Esophagus squamous epithelium (tissue), 5 donors: ENCODE measurements at regions not wholly inside any gene's neighbourhood (a gene's known extent, or its start where the extent isn't known, plus 50 kb on each side); places are given as distances from the start of the nearest gene placed in this dataset.
"Not testable (repeated sequence)": the region's sequence is repeated elsewhere in the genome, so short reads cannot be mapped to it uniquely, and the experiment has no call there.

Experiments used
- DNase-seq: peaks from one replicate; lab custom pipeline; 2025; lab: John Stamatoyannopoulos, UW
- H3K27ac ChIP-seq, 4 donors: fragments of 200-600 bp; sonication (generic); one replicate each; pipeline ENCODE4 v1.5.1; 2016 to 2019; ENCODE audit warnings: mild to moderate bottlenecking in 1 of 4
- H3K27me3 ChIP-seq, 4 donors: fragments of 200-600 bp; sonication (generic); 1 replicate in 3 of 4; 2 replicates in 1 of 4; pipeline versions ENCODE4 v1.5.1 to v1.6.0; 2017 to 2021; ENCODE audit warnings: antibody characterized with exemption in 1 of 4
- H3K36me3 ChIP-seq, 3 donors: fragments of 200-600 bp; sonication (generic); one replicate each; pipeline ENCODE4 v1.5.1; 2016 to 2019
- H3K4me1 ChIP-seq, 3 donors: fragments of 200-600 bp; sonication (generic); one replicate each; pipeline ENCODE4 v1.5.1; 2017 to 2019
- H3K4me3 ChIP-seq, 4 donors: fragments of 200-600 bp; sonication (generic); 1 replicate in 3 of 4; 2 replicates in 1 of 4; pipeline ENCODE4 v1.5.1; 2016 to 2019; ENCODE audit warnings: mild to moderate bottlenecking in 2 of 4, moderate library complexity in 1 of 4
- H3K9me3 ChIP-seq, 3 donors: fragments of 200-600 bp; sonication (generic); one replicate each; pipeline ENCODE4 v1.5.1; 2016 to 2019
- POLR2A ChIP-seq, 4 donors: fragments of 450-650 bp; IDR thresholded peaks; one replicate each; pipeline ENCODE4 v1.6.1; 2017; ENCODE audit warnings: antibody characterized with exemption in 4 of 4, mild to moderate bottlenecking in 4 of 4, moderate library complexity in 3 of 4
- WGBS, 2 donors: methylation state at CpG; one replicate each; pipeline ENCODE4 v1.1.5; 2018; 5-methylcytosine and 5-hydroxymethylcytosine counted together
- intact Hi-C: fragments of 100-400 bp; cut with DNase I; formaldehyde crosslinking; loops from one replicate; pipeline ENCODE4 v1.15.0; 2022
- TF ChIP-seq, protein P1 (sequence below), 6 experiments: fragments of 450-650 bp in 4 of 6; fragments of 200-600 bp in 2 of 6; sonication (generic) in 2 of 6; IDR thresholded peaks; one replicate each; pipeline ENCODE4 v1.5.1; 2016 to 2019; ENCODE audit warnings: antibody characterized with exemption in 6 of 6, mild to moderate bottlenecking in 4 of 6, moderate library complexity in 4 of 6
- donor health status: DM: yes; HTN: yes; CAD: no.

DNA sequence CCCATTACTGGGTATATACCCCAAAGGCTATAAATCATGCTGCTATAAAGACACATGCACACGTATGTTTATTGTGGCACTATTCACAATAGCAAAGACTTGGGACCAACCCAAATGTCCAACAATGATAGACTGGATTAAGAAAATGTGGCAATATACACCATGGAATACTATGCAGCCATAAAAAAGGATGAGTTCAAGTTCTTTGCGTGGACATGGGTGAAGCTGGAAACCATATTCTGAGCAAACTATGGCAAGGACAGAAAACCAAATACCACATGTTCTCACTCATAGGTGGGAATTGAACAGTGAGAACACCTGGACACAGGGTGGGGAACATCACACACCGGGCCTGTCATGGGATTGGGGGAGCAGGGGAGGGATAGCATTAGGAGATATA is 54.4 kb upstream of the MUCL1 start:
- H3K27ac ChIP-seq, H3K27me3 ChIP-seq, H3K4me3 ChIP-seq, H3K4me1 ChIP-seq, H3K9me3 ChIP-seq, H3K36me3 ChIP-seq, DNase-seq, intact Hi-C loops: not testable (repeated sequence)
- WGBS, 2 donors, result 83 to 86% methylated on average over 3 of the region's 3 CpGs

DNA sequence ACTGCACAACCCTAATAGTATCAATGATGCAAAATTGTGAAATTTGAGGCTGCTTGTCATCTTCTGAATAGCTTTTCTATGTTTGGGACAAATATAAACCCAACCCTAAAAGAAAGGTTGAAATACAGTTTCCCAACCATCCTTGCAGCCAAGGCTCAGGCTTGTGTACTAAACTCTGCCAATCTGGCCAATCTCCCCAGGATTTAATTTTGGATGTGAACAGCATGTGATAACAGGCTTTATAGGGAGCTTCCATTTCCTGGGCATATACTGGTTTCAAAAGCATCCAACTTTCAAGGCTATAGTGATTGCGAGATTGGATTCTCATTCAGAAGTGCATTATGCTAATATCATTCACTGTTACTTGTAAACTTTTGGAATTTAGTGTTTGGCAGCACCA is 55.7 kb upstream of the MUCL1 start:
- TF ChIP-seq POLR2A (IDR thresholded peaks at IDR 0.05), result no peak
- TF ChIP-seq, protein P1, sequence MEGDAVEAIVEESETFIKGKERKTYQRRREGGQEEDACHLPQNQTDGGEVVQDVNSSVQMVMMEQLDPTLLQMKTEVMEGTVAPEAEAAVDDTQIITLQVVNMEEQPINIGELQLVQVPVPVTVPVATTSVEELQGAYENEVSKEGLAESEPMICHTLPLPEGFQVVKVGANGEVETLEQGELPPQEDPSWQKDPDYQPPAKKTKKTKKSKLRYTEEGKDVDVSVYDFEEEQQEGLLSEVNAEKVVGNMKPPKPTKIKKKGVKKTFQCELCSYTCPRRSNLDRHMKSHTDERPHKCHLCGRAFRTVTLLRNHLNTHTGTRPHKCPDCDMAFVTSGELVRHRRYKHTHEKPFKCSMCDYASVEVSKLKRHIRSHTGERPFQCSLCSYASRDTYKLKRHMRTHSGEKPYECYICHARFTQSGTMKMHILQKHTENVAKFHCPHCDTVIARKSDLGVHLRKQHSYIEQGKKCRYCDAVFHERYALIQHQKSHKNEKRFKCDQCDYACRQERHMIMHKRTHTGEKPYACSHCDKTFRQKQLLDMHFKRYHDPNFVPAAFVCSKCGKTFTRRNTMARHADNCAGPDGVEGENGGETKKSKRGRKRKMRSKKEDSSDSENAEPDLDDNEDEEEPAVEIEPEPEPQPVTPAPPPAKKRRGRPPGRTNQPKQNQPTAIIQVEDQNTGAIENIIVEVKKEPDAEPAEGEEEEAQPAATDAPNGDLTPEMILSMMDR (IDR thresholded peaks at IDR 0.05), result no peak
- Histone ChIP-seq H3K36me3 (no peaks in the 10 kb centered on the region), H3K4me3 (no peak overlapping the region), H3K27me3 (no peaks in the 10 kb centered on the region), H3K27ac (no peak overlapping the region), H3K4me1 (no peaks in the 10 kb centered on the region), H3K9me3 (no peaks in the 10 kb centered on the region)
- intact Hi-C loops, result no loop called here
- DNase-seq, result no peak
- WGBS, 2 donors, result 87 to 89% methylated on average over 1 of the region's 1 CpG

DNA sequence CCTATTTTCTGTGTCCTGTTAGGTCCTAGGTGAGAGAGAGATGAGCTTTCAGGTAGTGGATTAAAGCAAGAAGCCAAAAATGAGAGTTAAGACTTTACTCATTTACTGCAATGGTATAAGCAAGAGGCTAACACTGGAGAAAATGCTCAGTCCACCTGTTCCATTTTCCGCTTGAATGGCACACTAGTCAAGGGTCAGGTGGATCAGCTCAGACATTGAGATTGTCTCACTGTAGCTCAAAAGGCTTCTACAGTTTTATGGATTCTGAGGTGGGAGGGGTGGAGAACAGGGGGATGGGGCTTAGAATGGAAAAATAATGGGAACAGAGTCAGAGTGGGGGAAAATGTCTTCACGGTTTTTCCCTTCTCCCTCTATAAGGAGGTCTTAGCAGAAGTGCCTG is 57.3 kb upstream of the MUCL1 start:
- intact Hi-C loops, result no loop called here
- Histone ChIP-seq H3K4me1 (no peaks in the 10 kb centered on the region), H3K4me3 (no peak overlapping the region), H3K27ac (no peak overlapping the region), H3K36me3 (no peaks in the 10 kb centered on the region), H3K9me3 (no peaks in the 10 kb centered on the region), H3K27me3 (no peaks in the 10 kb centered on the region)
- 87 to 92% methylated on average over 2 of the region's 2 CpGs for WGBS, 2 donors
- no peak for DNase-seq
- TF ChIP-seq, protein P1 (IDR thresholded peaks at IDR 0.05), result no peak
- no peak for TF ChIP-seq POLR2A (IDR thresholded peaks at IDR 0.05)

DNA sequence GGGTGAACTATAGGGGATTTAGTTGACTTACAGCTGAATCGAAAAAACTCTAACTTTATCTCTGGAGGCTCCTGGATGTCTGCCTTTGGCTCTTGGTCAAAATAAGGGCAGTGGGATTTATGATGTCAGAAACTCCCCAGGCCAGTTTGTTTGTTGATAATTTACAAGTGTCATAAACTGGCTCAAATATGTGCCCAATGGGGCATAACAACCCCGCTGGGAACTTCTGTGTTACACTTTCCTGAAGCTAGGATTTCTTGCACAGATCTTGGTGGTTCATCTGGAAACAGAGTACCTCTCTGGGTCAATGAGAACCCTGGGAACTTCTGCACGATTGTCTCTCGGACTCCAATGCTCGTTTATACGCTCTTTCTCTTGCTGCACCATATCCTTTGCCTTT is 58.7 kb upstream of the MUCL1 start:
- H3K9me3 ChIP-seq, result no peaks in the 10 kb centered on the region
- 72 to 78% methylated on average over 6 of the region's 6 CpGs for WGBS, 2 donors
- no peak for DNase-seq
- intact Hi-C loops, result no loop called here
- no peaks in the 10 kb centered on the region for H3K4me1 ChIP-seq
- H3K4me3 ChIP-seq, result no peak overlapping the region
- H3K27me3 ChIP-seq, result no peaks in the 10 kb centered on the region
- TF ChIP-seq, protein P1 (IDR thresholded peaks at IDR 0.05), result no peak
- no peak for TF ChIP-seq POLR2A (IDR thresholded peaks at IDR 0.05)
- no peaks in the 10 kb centered on the region for H3K36me3 ChIP-seq
- no peak overlapping the region for H3K27ac ChIP-seq

DNA sequence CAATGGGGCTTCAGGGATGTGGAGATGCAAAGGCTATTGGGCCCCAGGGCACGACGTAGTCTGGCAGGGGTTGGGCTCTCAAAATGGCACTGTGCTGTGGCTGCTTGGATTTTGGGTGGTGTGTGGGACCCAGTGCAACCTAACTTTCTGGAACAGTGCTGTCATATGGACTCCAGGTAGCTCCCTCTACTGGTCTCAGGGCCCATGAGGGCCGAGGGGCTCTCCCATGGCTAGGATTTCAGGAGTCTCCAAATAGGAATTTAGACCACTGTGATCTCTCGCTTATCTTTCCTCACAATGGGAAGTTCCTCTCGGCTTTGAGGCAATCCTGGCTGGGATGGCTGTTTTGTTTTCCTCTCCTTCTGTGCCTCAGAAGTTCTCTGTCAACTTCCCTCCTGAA is 68.2 kb upstream of the MUCL1 start:
- TF ChIP-seq, protein P1 (IDR thresholded peaks at IDR 0.05), result no peak
- TF ChIP-seq POLR2A (IDR thresholded peaks at IDR 0.05), result no peak
- Histone ChIP-seq H3K9me3 (peaks cover 0 to 18% (median 0%) of the 10 kb centered on the region in 3 donors), H3K36me3 (no peaks in the 10 kb centered on the region), H3K4me3 (no peak overlapping the region), H3K27me3 (no peaks in the 10 kb centered on the region), H3K27ac (no peak overlapping the region), H3K4me1 (no peaks in the 10 kb centered on the region)
- intact Hi-C loops, result no loop called here
- WGBS, 2 donors, result 35 to 60% methylated on average over 3 to 4 of the region's 5 CpGs
- DNase-seq, result no peak

DNA sequence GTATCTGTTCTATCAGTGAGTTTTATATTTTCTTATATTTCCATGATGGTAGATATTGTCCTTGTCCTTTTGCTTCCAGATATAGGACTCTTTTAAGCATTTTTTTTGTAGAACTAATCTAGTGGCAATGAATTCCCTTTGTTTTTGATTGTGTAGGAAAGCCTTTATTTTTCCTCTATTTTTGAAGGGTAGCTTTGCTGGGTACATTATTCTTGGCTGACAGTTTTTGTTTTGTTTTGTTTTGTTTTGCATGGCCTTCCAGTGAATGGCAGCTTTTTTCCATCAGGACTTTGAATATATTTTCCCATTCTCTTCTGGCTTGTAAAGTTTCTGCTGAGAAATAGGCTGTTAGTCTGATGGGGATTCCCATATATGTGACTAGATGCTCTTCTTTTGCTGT is 70.2 kb upstream of the MUCL1 start:
- intact Hi-C loops, result no loop called here
- DNase-seq, result no peak
- Histone ChIP-seq H3K36me3 (no peaks in the 10 kb centered on the region), H3K27ac (no peak overlapping the region), H3K4me3 (no peak overlapping the region), H3K9me3 (peaks cover 0 to 18% (median 0%) of the 10 kb centered on the region in 3 donors), H3K27me3 (no peaks in the 10 kb centered on the region), H3K4me1 (no peaks in the 10 kb centered on the region)
- no peak for TF ChIP-seq POLR2A (IDR thresholded peaks at IDR 0.05)
- TF ChIP-seq, protein P1 (IDR thresholded peaks at IDR 0.05), result no peak

DNA sequence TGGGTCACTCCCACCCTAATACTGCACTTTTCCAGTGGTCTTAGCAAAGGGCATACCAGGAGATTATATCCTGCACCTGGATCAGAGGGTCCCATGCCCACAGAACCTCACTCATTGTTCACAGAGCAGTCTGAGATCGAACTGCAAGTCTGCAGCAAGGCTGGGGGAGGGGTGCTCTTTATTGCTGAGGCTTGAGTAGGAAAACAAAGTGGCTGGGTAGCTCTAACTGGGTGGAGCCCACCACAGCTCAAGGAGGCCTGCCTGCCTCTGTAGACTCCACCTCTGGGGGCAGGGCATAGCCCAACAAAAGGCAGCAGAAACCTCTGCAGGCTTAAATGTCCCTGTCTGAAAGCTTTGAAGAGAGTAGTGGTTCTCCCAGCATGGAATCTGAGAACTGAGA is 77.3 kb upstream of the MUCL1 start:
- DNase-seq, H3K36me3 ChIP-seq, H3K27ac ChIP-seq, H3K4me1 ChIP-seq, H3K9me3 ChIP-seq, H3K4me3 ChIP-seq, intact Hi-C loops, H3K27me3 ChIP-seq: not testable (repeated sequence)
- WGBS, 2 donors, result 50% methylated on average over 1 of the region's 1 CpG; no CpG with 5 or more reads in 1 of the 2 donors
